ENCODE measurements at regions not wholly inside any gene's neighbourhood (a gene's known extent, or its start where the extent isn't known, plus 50 kb on each side); places are given as distances from the start of the nearest gene placed in this dataset.

DNA sequence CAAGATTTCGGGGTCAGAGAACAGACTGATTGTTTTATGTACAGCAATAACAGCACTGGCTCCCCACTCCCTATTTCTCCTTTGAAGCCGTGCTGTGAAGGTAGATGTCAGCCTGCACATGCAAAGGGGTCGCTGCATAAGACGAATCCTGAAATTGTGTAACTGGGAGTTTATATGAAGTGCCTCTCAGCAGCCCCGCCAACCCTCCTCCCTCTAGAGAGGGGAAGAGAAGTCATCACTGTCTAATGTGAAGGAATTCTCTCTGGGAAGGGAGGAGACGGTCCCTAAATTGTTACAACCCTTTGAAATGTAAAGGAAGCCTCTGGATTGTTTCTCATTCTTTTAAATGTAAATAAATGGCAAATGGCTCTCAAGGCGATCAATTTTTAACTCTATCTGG, 545.3 kb downstream of the PLA2G4A start:
- Histone ChIP-seq H3K27ac (ENCODE audit: low read depth, low read length) (no peak overlapping the region), H4K20me1 (ENCODE audit: insufficient read depth, low read length) (no peaks in the 10 kb centered on the region), H3K79me2 (ENCODE audit: insufficient read depth, low read length) (no peaks in the 10 kb centered on the region), H3K9me3 (ENCODE audit: low read depth, low read length) (no peaks in the 10 kb centered on the region), H3K4me2 (ENCODE audit: insufficient read depth, low read length) (no peak overlapping the region), H2AFZ (ENCODE audit: low read length) (no peak overlapping the region), H3K4me3 (ENCODE audit: insufficient read depth, low read length) (no peak overlapping the region), H3K27me3 (ENCODE audit: insufficient read depth, low read length) (no peaks in the 10 kb centered on the region), H3K36me3 (ENCODE audit: insufficient read depth, low read length) (no peaks in the 10 kb centered on the region), H3K4me1 (ENCODE audit: insufficient read depth, low read length) (no peaks in the 10 kb centered on the region)
- no peak for DNase-seq (ENCODE audit: insufficient read length, low spot score, missing footprints)
- TF ChIP-seq, protein P1, sequence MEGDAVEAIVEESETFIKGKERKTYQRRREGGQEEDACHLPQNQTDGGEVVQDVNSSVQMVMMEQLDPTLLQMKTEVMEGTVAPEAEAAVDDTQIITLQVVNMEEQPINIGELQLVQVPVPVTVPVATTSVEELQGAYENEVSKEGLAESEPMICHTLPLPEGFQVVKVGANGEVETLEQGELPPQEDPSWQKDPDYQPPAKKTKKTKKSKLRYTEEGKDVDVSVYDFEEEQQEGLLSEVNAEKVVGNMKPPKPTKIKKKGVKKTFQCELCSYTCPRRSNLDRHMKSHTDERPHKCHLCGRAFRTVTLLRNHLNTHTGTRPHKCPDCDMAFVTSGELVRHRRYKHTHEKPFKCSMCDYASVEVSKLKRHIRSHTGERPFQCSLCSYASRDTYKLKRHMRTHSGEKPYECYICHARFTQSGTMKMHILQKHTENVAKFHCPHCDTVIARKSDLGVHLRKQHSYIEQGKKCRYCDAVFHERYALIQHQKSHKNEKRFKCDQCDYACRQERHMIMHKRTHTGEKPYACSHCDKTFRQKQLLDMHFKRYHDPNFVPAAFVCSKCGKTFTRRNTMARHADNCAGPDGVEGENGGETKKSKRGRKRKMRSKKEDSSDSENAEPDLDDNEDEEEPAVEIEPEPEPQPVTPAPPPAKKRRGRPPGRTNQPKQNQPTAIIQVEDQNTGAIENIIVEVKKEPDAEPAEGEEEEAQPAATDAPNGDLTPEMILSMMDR (IDR thresholded peaks at IDR 0.05; ENCODE audit: extremely low read depth, low read depth, low read length) = no peak

DNA sequence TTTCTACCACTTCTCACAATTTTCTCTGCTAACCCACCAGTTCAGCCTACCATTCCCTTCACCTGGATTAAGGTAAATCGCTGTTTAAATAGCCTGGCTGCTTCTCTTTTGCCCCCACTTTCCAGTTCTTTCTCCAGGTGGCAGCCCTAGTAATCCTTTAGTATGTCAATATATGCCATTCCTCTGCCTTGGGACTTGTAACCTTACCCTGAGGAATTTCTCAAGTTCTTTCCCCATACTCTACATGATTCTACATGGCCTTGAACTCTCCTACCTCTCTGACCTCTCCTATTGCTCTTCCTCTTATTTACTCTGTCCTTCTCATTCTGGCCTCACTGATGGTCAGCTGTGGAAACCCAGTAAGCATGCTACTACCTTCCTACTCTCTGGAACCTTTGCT, 546.0 kb downstream of the PLA2G4A start:
- no peak overlapping the region for H3K4me3 ChIP-seq (ENCODE audit: insufficient read depth, low read length)
- no peaks in the 10 kb centered on the region for H3K36me3 ChIP-seq (ENCODE audit: insufficient read depth, low read length)
- H3K4me2 ChIP-seq (ENCODE audit: insufficient read depth, low read length) = no peak overlapping the region
- no peaks in the 10 kb centered on the region for H3K27me3 ChIP-seq (ENCODE audit: insufficient read depth, low read length)
- no peaks in the 10 kb centered on the region for H3K4me1 ChIP-seq (ENCODE audit: insufficient read depth, low read length)
- no peaks in the 10 kb centered on the region for H3K79me2 ChIP-seq (ENCODE audit: insufficient read depth, low read length)
- DNase-seq (ENCODE audit: insufficient read length, low spot score, missing footprints) = peak; percentile 19
- H3K27ac ChIP-seq (ENCODE audit: low read depth, low read length) = no peak overlapping the region
- TF ChIP-seq, protein P1 (IDR thresholded peaks at IDR 0.05; ENCODE audit: extremely low read depth, low read depth, low read length) = no peak
- no peak overlapping the region for H2AFZ ChIP-seq (ENCODE audit: low read length)
- H4K20me1 ChIP-seq (ENCODE audit: insufficient read depth, low read length) = no peaks in the 10 kb centered on the region
- no peaks in the 10 kb centered on the region for H3K9me3 ChIP-seq (ENCODE audit: low read depth, low read length)

DNA sequence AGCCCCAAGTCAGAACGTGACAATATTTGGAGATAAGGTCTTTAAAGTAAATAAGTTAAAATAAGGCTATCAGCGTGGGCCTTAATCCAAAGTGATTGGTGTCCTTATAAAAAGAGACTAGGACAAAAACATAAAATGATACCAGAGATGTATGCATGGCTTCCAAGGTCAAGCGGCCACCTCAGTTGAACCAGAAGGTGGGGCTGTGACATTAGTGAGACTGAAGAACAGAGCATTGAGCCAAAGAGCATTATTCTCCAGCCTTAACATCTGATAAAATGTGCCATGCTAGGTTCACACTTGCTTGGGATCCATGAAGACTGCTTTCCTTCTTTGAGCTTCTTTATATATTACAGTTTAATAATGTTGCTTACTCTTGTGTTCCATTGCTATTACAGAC, 554.6 kb downstream of the PLA2G4A start:
- Histone ChIP-seq H3K4me3 (ENCODE audit: insufficient read depth, low read length) (no peak overlapping the region), H3K4me1 (ENCODE audit: insufficient read depth, low read length) (no peaks in the 10 kb centered on the region), H3K27me3 (ENCODE audit: insufficient read depth, low read length) (no peaks in the 10 kb centered on the region), H3K27ac (ENCODE audit: low read depth, low read length) (no peak overlapping the region), H2AFZ (ENCODE audit: low read length) (no peak overlapping the region), H4K20me1 (ENCODE audit: insufficient read depth, low read length) (no peaks in the 10 kb centered on the region), H3K4me2 (ENCODE audit: insufficient read depth, low read length) (no peak overlapping the region), H3K9me3 (ENCODE audit: low read depth, low read length) (no peaks in the 10 kb centered on the region), H3K79me2 (ENCODE audit: insufficient read depth, low read length) (no peaks in the 10 kb centered on the region), H3K36me3 (ENCODE audit: insufficient read depth, low read length) (no peaks in the 10 kb centered on the region)
- TF ChIP-seq, protein P1 (IDR thresholded peaks at IDR 0.05; ENCODE audit: extremely low read depth, low read depth, low read length) = no peak
- no peak for DNase-seq (ENCODE audit: insufficient read length, low spot score, missing footprints)

DNA sequence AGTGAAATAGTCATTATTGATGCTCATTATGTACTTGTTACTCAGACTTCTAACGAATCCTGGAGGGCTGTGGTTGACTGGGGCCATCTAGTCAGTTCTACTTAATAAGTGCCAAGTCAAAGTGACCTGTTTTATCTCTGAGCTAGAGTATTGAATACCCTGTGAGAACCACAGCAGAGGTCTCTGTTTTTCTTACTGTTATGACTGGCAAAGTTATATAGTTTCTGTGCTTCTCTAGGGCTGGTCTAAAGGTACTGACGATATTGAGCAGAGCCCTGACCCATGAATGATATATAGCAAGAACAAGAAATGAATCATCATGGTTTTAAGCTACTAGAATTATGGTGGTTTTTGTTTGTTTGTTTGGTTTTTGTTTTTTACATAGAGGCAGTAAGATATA, 555.8 kb downstream of the PLA2G4A start:
- Histone ChIP-seq H3K4me3 (ENCODE audit: insufficient read depth, low read length) (no peak overlapping the region), H3K79me2 (ENCODE audit: insufficient read depth, low read length) (no peaks in the 10 kb centered on the region), H3K4me1 (ENCODE audit: insufficient read depth, low read length) (no peaks in the 10 kb centered on the region), H2AFZ (ENCODE audit: low read length) (no peak overlapping the region), H3K36me3 (ENCODE audit: insufficient read depth, low read length) (no peaks in the 10 kb centered on the region), H4K20me1 (ENCODE audit: insufficient read depth, low read length) (no peaks in the 10 kb centered on the region), H3K27ac (ENCODE audit: low read depth, low read length) (no peak overlapping the region), H3K27me3 (ENCODE audit: insufficient read depth, low read length) (no peaks in the 10 kb centered on the region), H3K4me2 (ENCODE audit: insufficient read depth, low read length) (no peak overlapping the region), H3K9me3 (ENCODE audit: low read depth, low read length) (no peaks in the 10 kb centered on the region)
- DNase-seq (ENCODE audit: insufficient read length, low spot score, missing footprints) = no peak
- TF ChIP-seq, protein P1 (IDR thresholded peaks at IDR 0.05; ENCODE audit: extremely low read depth, low read depth, low read length) = no peak
